IMR-90 (cell line): ENCODE measurements at regions not wholly inside any gene's neighbourhood (a gene's known extent, or its start where the extent isn't known, plus 50 kb on each side); places are given as distances from the start of the nearest gene placed in this dataset.

Experiments
- BHLHE40 ChIP-seq: fragments of 150-350 bp; IDR thresholded peaks from 2 replicates; pipeline ENCODE4 v1.6.1; 2016; ENCODE audit warnings: mild to moderate bottlenecking, low read depth, low read length
- CEBPB ChIP-seq: IDR thresholded peaks from 2 replicates; pipeline ENCODE4 v1.6.1; 2012; ENCODE audit warnings: low read depth, low read length, improper control_type of control experiment
- CHD1 ChIP-seq: IDR thresholded peaks from 2 replicates; pipeline ENCODE4 v1.6.1; 2012; ENCODE audit warnings: low read depth, low read length, improper control_type of control experiment
- CTCF ChIP-seq: conservative IDR thresholded peaks from 2 replicates; pipeline ENCODE4 v1.5.1; 2012; ENCODE audit warnings: mild to moderate bottlenecking, low read depth, low read length, improper control_type of control experiment
- ELK1 ChIP-seq: fragments of 150-350 bp; IDR thresholded peaks from 2 replicates; pipeline ENCODE4 v1.6.1; 2016; ENCODE audit warnings: low read depth, mild to moderate bottlenecking, low read length, moderate library complexity, borderline replicate concordance
- FOS ChIP-seq: fragments of 150-350 bp; IDR thresholded peaks from 2 replicates; pipeline ENCODE4 v1.6.1; 2016; ENCODE audit warnings: low read depth, low read length
- NFE2L2 ChIP-seq: fragments of 150-350 bp; IDR thresholded peaks from 2 replicates; pipeline ENCODE4 v1.6.1; 2016; ENCODE audit warnings: low read depth, mild to moderate bottlenecking, low read length
- POLR2A ChIP-seq: IDR thresholded peaks from 2 replicates; pipeline ENCODE4 v1.6.1; 2012; ENCODE audit warnings: mild to moderate bottlenecking, low read depth, low read length
- RAD21 ChIP-seq: IDR thresholded peaks from 2 replicates; pipeline ENCODE4 v1.6.1; 2012; ENCODE audit warnings: low read length, improper control_type of control experiment
- RFX5 ChIP-seq: IDR thresholded peaks from 2 replicates; pipeline ENCODE4 v1.8.0; 2012; ENCODE audit warnings: low read depth, mild to moderate bottlenecking, low read length, moderate library complexity
- SMC3 ChIP-seq: fragments of 150-350 bp; IDR thresholded peaks from 2 replicates; pipeline ENCODE4 v1.6.1; 2016; ENCODE audit warnings: low read depth, mild to moderate bottlenecking, antibody characterized with exemption, low read length, moderate library complexity
- USF2 ChIP-seq: fragments of 150-350 bp; IDR thresholded peaks from 2 replicates; pipeline ENCODE4 v1.6.1; 2017; ENCODE audit warnings: mild to moderate bottlenecking, antibody characterized with exemption, low read length, low read depth

GRCh38 chr4:125693228-125693627 is 378.5 kb downstream of the FAT4 start:
- TF ChIP-seq CEBPB, result no peak
- no peak for TF ChIP-seq RFX5
- no peak for TF ChIP-seq CTCF
- TF ChIP-seq FOS, result no peak
- TF ChIP-seq POLR2A, result no peak
- TF ChIP-seq RAD21, result no peak
- no peak for TF ChIP-seq ELK1
- no peak for TF ChIP-seq NFE2L2
- TF ChIP-seq BHLHE40, result no peak
- TF ChIP-seq CHD1, result no peak
- no peak for TF ChIP-seq USF2
- TF ChIP-seq SMC3, result no peak
